ENCODE measurements at regions not wholly inside any gene's neighbourhood (a gene's known extent, or its start where the extent isn't known, plus 50 kb on each side); places are given as distances from the start of the nearest gene placed in this dataset.

DNA sequence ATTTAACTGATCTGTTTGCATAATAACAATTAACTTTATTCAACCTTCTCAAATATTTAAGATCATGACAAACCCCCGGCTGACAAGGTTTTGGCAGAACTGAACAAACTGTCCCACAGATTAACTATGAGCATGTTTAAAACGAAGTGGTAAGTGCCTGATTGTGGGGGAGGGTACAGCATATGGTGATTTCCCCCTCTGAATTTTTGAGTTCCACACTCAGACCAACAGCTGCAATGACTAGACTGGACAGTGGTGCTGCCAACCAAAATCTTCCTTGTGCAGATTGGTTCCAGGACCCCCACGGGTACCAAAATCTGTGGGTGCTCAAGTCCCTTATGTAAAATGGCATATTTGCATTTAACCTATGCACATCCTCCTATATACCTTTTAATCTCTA is 449.5 kb downstream of the SHQ1 start:
- POLR2A ChIA-PET (ENCODE audit: partially characterized antibody), result no interaction called here
- FAIRE-seq, result no peak
- H3K79me2 ChIP-seq (ENCODE audit: control insufficient read depth in 1 of 2, insufficient read depth in 2 of 2, low read length in 2 of 2), result peaks cover 36 to 98% of the 10 kb centered on the region in 2 experiments

More for the DNA sequence above, 449.5 kb downstream of the SHQ1 start:
- peaks cover 40 to 42% of the 10 kb centered on the region in 2 experiments for H4K20me1 ChIP-seq (replicated peaks in 1 of 2; ENCODE audit: control insufficient read depth in 1 of 2, insufficient read depth in 2 of 2, low read length in 2 of 2)
- H2BK20ac ChIP-seq (ENCODE audit: low read length), result no peak overlapping the region
- no peak overlapping the region for H3K4me2 ChIP-seq (ENCODE audit: insufficient read depth in 1 of 2, low read depth in 2 of 2, low read length in 2 of 2)
- no peak overlapping the region for H2BK15ac ChIP-seq (ENCODE audit: low read length)
- H2BK120ac ChIP-seq (replicated peaks; ENCODE audit: low read depth, low read length), result no peak overlapping the region
- no peak overlapping the region for H3K4ac ChIP-seq (replicated peaks; ENCODE audit: insufficient read length, low read depth, low read length)
- 86% methylated on average over 3 of the region's 3 CpGs; no CpG with 5 or more reads in 1 of the 2 experiments for WGBS, 2 experiments (ENCODE audit: extremely low coverage in 1 of 2, insufficient coverage in 1 of 2, insufficient read length in 1 of 2, insufficient replicate concordance in 2 of 2, low coverage in 1 of 2, low lambda C conversion rate in 2 of 2, missing lambda C conversion rate in 1 of 2)
- H3K4me3 ChIP-seq (ENCODE audit: extremely low read depth in 1 of 4, insufficient read depth in 2 of 4, low read depth in 3 of 4, low read length in 4 of 4), result no peak overlapping the region
- TF ChIP-seq POLR2AphosphoS5 (IDR thresholded peaks at IDR 0.05; ENCODE audit: low read depth, low read length) (no peak), SIX5 (IDR thresholded peaks at IDR 0.05; ENCODE audit: low read depth, low read length) (no peak), RXRA (IDR thresholded peaks at IDR 0.05; ENCODE audit: insufficient read depth, low read depth, low read length) (no peak), SIRT6 (IDR thresholded peaks at IDR 0.05; ENCODE audit: low read length) (no peak), KDM1A (IDR thresholded peaks at IDR 0.05; ENCODE audit: borderline replicate concordance, low read length) (no peak), TAF1 (IDR thresholded peaks at IDR 0.05; ENCODE audit: low read depth, low read length) (no peak), SRF (IDR thresholded peaks at IDR 0.05; ENCODE audit: low read depth, low read length) (no peak), TBP (IDR thresholded peaks at IDR 0.05; ENCODE audit: low read depth, low read length) (no peak), RNF2 (IDR thresholded peaks at IDR 0.05; ENCODE audit: borderline replicate concordance, low read depth, low read length, missing control alignments, poor library complexity, severe bottlenecking) (no peak), SP2 (IDR thresholded peaks at IDR 0.05; ENCODE audit: low read length) (no peak)
- no peak overlapping the region for H4K8ac ChIP-seq (ENCODE audit: extremely low read depth, insufficient read depth, low read length)
- H3K56ac ChIP-seq (replicated peaks; ENCODE audit: insufficient read length, low read depth, low read length), result no peak overlapping the region
- no peaks in the 10 kb centered on the region for H3K27me3 ChIP-seq (replicated peaks in 1 of 4; ENCODE audit: control insufficient read depth in 3 of 4, extremely low read depth in 1 of 4, insufficient read depth in 3 of 4, low read length in 3 of 4)
- H3K9ac ChIP-seq (replicated peaks in 1 of 4; ENCODE audit: extremely low read depth in 1 of 4, low read depth in 3 of 4, low read length in 3 of 4), result no peak overlapping the region
- H3K27ac ChIP-seq (ENCODE audit: low read depth, low read length), result no peak overlapping the region
- no peak overlapping the region for H2AFZ ChIP-seq (ENCODE audit: low read length)
- no peak overlapping the region for H2BK12ac ChIP-seq (ENCODE audit: low read depth, low read length)
- CTCF ChIA-PET (ENCODE audit: partially characterized antibody), result no interaction called here
- no peaks in the 10 kb centered on the region for H3K9me3 ChIP-seq (ENCODE audit: insufficient read depth in 2 of 2, low read depth in 1 of 2, low read length in 1 of 2)
- no peak overlapping the region for H4K91ac ChIP-seq (replicated peaks; ENCODE audit: insufficient read length, low read length)
- H3K36me3 ChIP-seq (ENCODE audit: control insufficient read depth in 2 of 4, insufficient read depth in 4 of 4, low read length in 3 of 4), result no peaks in the 10 kb centered on the region
- no peak overlapping the region for H3K23ac ChIP-seq (ENCODE audit: insufficient read length)
- DNase-seq (ENCODE audit: low read depth in 1 of 2, low spot score in 2 of 2), result no peak
- H4K5ac ChIP-seq (ENCODE audit: insufficient read length, low read depth, low read length), result no peak overlapping the region
- peaks cover 2 to 16% (median 10%) of the 10 kb centered on the region in 4 experiments; a peak in 6 of 7 replicates for H3K4me1 ChIP-seq (replicated peaks in 1 of 4; ENCODE audit: control insufficient read depth in 3 of 4, insufficient read depth in 4 of 4, low read length in 3 of 4)
- H2BK5ac ChIP-seq (ENCODE audit: low read depth, low read length), result no peak overlapping the region
- H3K18ac ChIP-seq (ENCODE audit: extremely low read depth, low read length), result no peak overlapping the region
- peaks cover 12% of the 10 kb centered on the region for H3K79me1 ChIP-seq (ENCODE audit: low read depth, low read length)
- H2AK5ac ChIP-seq (ENCODE audit: low read depth, low read length), result no peak overlapping the region
- no peak overlapping the region for H3K14ac ChIP-seq (ENCODE audit: insufficient read length)
- H3K23me2 ChIP-seq (ENCODE audit: low read depth, low read length), result 0 out of 2 replicates have a peak, but pooled peaks cover 3% of the 10 kb centered on the region

Measured in H1 (cell line).